Stomach (tissue), 8 donors: ENCODE measurements at regions not wholly inside any gene's neighbourhood (a gene's known extent, or its start where the extent isn't known, plus 50 kb on each side); places are given as distances from the start of the nearest gene placed in this dataset.

Experiments used
- DNase-seq, 2 donors: peaks; one replicate each; pipeline versions ENCODE4 v3.0.0 to v3.0.0-alpha.2; 2013 to 2019
- H3K27ac ChIP-seq, 5 donors: fragments of 200-600 bp in 4 of 5; sonication (generic) in 4 of 5; one replicate each; pipeline ENCODE4 v1.5.1; 2013 to 2019; ENCODE audit warnings: mild to moderate bottlenecking in 1 of 5, moderate library complexity in 1 of 5
- H3K27me3 ChIP-seq, 3 donors: fragments of 200-600 bp; sonication (generic); one replicate each; pipeline ENCODE4 v1.5.1; 2017 to 2019; ENCODE audit warnings: mixed run types in 1 of 3
- H3K36me3 ChIP-seq, 4 donors: fragments of 200-600 bp; sonication (generic); 1 replicate in 3 of 4; 2 replicates in 1 of 4; pipeline ENCODE4 v1.5.1; 2016 to 2019
- H3K4me1 ChIP-seq, 4 donors: fragments of 200-600 bp; sonication (generic); one replicate each; pipeline ENCODE4 v1.5.1; 2016 to 2019
- H3K4me3 ChIP-seq, 4 donors: fragments of 200-600 bp; sonication (generic) in 3 of 4; one replicate each; pipeline ENCODE4 v1.5.1; 2016 to 2019; ENCODE audit warnings: mild to moderate bottlenecking in 1 of 4
- H3K9me3 ChIP-seq, 4 donors: fragments of 200-600 bp; sonication (generic); one replicate each; pipeline ENCODE4 v1.5.1; 2016 to 2019
- EP300 ChIP-seq: sonication (generic); formaldehyde crosslinking; IDR thresholded peaks from one replicate; pipeline ENCODE4 v1.6.1; 2017; ENCODE audit warnings: antibody characterized with exemption
- POLR2A ChIP-seq, 4 donors: fragments of 450-650 bp; IDR thresholded peaks; one replicate each; pipeline ENCODE4 v1.6.1; 2016; ENCODE audit warnings: antibody characterized with exemption in 4 of 4, control low read depth in 2 of 4, mild to moderate bottlenecking in 1 of 4, moderate library complexity in 1 of 4
- POLR2AphosphoS5 ChIP-seq, 3 donors: sonication (generic); formaldehyde crosslinking; IDR thresholded peaks; one replicate each; pipeline ENCODE4 v1.6.1; 2016; ENCODE audit warnings: antibody characterized with exemption in 3 of 3
- WGBS, 5 donors: extraction: QIAGEN DNeasy Blood & Tissue Kit in 3 of 5; methylation state at CpG; one replicate each; pipeline versions ENCODE4 v1.1.5 to v1.1.7; 2013 to 2018; 5-methylcytosine and 5-hydroxymethylcytosine counted together
- intact Hi-C: fragments of 100-400 bp; cut with DNase I; formaldehyde crosslinking; loops from one replicate; pipeline ENCODE4 v1.15.1; 2023; ENCODE audit warnings: low total_unique reads
- TF ChIP-seq, protein P1 (sequence below), 7 experiments: fragments of 450-650 bp in 4 of 7; fragments of 200-600 bp in 3 of 7; sonication (generic) in 3 of 7; IDR thresholded peaks; one replicate each; pipeline ENCODE4 v1.5.1; 2016 to 2019; ENCODE audit warnings: antibody characterized with exemption in 7 of 7, control low read depth in 2 of 7, mild to moderate bottlenecking in 1 of 7
- donor health status: healthy with polysubstance abuse.
- donor health status: Bipolar disorder and iron deficiency.
- donor health status: healthy.

DNA sequence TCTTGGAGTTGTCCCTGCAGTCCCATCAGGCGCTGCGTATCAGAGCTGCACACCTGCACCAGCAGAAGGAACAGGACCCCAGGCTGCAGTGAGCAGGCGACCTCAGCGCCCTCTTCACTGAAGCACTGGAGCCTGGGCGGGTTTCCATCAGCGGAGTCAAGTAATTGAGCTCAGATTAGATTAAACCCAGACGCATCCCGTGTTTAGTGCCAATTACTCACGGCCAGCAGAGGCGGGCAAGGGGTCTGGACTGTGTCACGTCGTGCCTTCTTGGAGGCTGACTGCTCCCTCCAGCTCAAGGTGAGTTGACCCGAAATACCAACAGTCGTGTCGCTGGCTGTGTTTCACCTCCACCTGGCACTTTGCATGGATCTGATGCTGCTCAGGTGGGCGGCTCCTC, 123.6 kb downstream of the CXCL12 start:
- Histone ChIP-seq H3K4me1 (peaks cover 6 to 24% (median 16%) of the 10 kb centered on the region in 4 donors), H3K9me3 (peaks cover 0 to 2% (median 0%) of the 10 kb centered on the region in 4 donors), H3K4me3 (no peak overlapping the region), H3K27ac (peak overlapping the region in 2 of 5 donors; percentile 4 to 50), H3K27me3 (no peaks in the 10 kb centered on the region), H3K36me3 (no peaks in the 10 kb centered on the region)
- intact Hi-C loops: no loop called here
- WGBS, 5 donors: 75 to 86% (median 80%) methylated on average over 9 to 16 of the region's 16 CpGs
- TF ChIP-seq EP300: no peak
- no peak for TF ChIP-seq POLR2AphosphoS5 (IDR thresholded peaks at IDR 0.05)
- TF ChIP-seq POLR2A (IDR thresholded peaks at IDR 0.05): no peak
- TF ChIP-seq, protein P1, sequence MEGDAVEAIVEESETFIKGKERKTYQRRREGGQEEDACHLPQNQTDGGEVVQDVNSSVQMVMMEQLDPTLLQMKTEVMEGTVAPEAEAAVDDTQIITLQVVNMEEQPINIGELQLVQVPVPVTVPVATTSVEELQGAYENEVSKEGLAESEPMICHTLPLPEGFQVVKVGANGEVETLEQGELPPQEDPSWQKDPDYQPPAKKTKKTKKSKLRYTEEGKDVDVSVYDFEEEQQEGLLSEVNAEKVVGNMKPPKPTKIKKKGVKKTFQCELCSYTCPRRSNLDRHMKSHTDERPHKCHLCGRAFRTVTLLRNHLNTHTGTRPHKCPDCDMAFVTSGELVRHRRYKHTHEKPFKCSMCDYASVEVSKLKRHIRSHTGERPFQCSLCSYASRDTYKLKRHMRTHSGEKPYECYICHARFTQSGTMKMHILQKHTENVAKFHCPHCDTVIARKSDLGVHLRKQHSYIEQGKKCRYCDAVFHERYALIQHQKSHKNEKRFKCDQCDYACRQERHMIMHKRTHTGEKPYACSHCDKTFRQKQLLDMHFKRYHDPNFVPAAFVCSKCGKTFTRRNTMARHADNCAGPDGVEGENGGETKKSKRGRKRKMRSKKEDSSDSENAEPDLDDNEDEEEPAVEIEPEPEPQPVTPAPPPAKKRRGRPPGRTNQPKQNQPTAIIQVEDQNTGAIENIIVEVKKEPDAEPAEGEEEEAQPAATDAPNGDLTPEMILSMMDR (IDR thresholded peaks at IDR 0.05): no peak
- DNase-seq: peak in 1 of 2 donors; percentile 71

DNA sequence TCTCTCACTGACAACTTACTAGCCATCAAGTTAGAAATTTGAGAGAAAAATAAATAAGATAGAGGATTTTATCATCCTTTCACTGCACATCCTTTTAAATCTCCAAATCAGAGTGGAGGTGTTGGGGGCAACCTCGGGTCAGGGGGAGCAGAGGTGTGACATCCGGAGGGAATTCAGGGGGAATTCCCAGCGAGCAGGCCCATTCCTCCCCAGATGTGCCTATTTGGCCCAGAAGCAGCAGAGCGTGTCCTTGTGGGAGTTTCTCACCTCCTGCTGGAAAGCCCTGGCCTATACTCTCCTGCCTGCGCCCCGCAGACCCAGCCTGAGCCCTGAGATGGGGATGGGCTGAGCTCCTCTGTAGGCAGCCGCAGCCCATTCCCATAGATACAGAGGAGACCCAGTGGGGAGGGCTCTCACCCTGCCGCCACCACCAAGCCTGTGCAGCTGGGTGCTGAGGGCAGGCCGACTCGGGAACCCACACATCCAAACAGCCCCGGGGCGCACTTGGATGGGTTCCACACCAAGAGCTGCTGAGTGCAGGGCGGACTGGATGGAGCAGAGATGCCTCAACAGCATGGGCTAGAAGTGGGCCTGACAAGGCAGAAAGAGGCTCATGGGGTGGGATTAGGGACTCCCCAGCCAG, 124.5 kb downstream of the CXCL12 start:
- Histone ChIP-seq H3K36me3 (no peaks in the 10 kb centered on the region), H3K4me3 (no peak overlapping the region), H3K9me3 (no peaks in the 10 kb centered on the region), H3K27me3 (no peaks in the 10 kb centered on the region), H3K27ac (no peak overlapping the region), H3K4me1 (peaks cover 6 to 24% (median 16%) of the 10 kb centered on the region in 4 donors)
- no peak for DNase-seq
- TF ChIP-seq POLR2AphosphoS5 (IDR thresholded peaks at IDR 0.05) (no peak), EP300 (no peak), POLR2A (IDR thresholded peaks at IDR 0.05) (no peak)
- intact Hi-C loops: no loop called here
- 89 to 92% (median 91%) methylated on average over 13 of the region's 13 CpGs for WGBS, 5 donors

DNA sequence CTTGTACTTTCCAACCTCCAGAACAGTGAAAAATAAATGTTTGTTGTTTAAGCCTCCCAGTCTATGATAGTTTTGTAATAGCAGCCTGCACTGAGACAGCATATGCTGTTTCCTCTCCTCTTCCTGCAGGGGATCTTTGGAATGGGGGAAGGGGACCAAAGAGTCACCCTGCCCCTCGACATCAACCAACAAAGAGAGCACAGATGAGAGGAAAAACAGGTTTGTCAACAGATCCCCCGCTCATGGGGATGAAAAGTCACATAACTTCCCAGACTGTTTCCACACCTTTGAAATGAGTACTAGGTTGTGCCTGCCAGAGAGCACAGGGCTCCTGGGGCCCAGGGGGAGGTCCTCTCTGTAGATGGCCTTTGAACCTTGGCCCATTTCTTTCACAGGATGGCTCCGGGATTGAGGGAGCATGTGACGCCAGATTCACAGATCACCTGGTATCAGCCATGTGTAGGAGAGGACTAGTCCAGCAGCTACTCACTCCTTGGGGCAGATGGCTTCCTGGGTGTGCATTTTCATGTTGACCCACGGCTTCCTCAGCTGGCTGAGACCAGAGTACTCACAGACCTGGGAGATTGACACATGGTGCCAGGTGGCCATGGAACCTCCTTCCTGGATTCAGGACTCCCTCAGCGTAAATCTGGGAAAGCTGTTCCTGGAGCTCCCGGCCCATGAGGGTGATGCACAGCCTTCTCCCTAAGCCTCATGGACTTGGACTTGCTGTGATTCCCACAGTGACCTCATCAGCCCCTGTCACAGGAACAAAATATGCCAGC, 125.6 kb downstream of the CXCL12 start:
- Histone ChIP-seq H3K4me3 (no peak overlapping the region), H3K27ac (no peak overlapping the region), H3K27me3 (no peaks in the 10 kb centered on the region), H3K9me3 (no peaks in the 10 kb centered on the region), H3K4me1 (peaks cover 6 to 25% (median 15%) of the 10 kb centered on the region in 4 donors), H3K36me3 (no peaks in the 10 kb centered on the region)
- no peak for TF ChIP-seq POLR2A (IDR thresholded peaks at IDR 0.05)
- TF ChIP-seq EP300: no peak
- TF ChIP-seq, protein P1 (IDR thresholded peaks at IDR 0.05): no peak
- no peak for TF ChIP-seq POLR2AphosphoS5 (IDR thresholded peaks at IDR 0.05)
- intact Hi-C loops: no loop called here
- 53 to 73% (median 61%) methylated on average over 7 of the region's 7 CpGs for WGBS, 5 donors
- peak in 1 of 2 donors; percentile 36 for DNase-seq

DNA sequence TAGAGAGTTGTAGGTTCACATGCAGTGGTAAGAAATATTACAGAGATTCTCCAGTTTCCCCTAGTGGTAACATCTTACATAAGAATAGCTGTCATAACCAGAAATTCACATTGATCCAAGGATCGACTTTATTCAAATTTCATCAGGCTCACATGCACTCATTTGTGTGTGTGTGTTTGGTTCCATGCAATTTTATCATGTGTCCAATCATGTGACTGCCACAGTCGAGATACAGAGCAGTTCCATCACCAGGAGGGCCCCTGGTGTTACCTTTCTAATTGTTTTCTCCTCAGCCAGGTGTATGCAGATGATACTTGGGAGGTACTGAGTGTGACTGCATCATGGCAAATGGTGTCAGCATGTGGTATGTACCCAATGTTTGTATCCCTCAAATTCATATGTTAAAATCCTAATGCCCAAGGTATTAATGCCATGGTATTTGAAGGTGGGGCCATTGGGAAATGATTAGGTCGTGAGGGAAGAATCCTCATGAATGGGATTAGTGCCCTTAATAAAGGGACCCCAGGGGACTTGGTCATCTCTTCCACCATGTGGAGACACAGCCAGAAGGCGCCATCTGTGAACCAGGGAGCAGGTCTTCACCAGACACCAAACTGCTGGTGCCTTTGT, 126.3 kb downstream of the CXCL12 start:
- TF ChIP-seq, protein P1 (IDR thresholded peaks at IDR 0.05): no peak
- no peak for TF ChIP-seq POLR2A (IDR thresholded peaks at IDR 0.05)
- TF ChIP-seq POLR2AphosphoS5 (IDR thresholded peaks at IDR 0.05): no peak
- no peak for TF ChIP-seq EP300
- Histone ChIP-seq H3K27me3 (no peaks in the 10 kb centered on the region), H3K4me3 (no peak overlapping the region), H3K9me3 (no peaks in the 10 kb centered on the region), H3K4me1 (peaks cover 6 to 27% (median 15%) of the 10 kb centered on the region in 4 donors), H3K27ac (no peak overlapping the region), H3K36me3 (no peaks in the 10 kb centered on the region)
- no peak for DNase-seq
- 66 to 74% (median 74%) methylated on average over 4 of the region's 4 CpGs for WGBS, 5 donors
- intact Hi-C loops: no loop called here
